ENCODE measurements at regions not wholly inside any gene's neighbourhood (a gene's known extent, or its start where the extent isn't known, plus 50 kb on each side); places are given as distances from the start of the nearest gene placed in this dataset.

DNA sequence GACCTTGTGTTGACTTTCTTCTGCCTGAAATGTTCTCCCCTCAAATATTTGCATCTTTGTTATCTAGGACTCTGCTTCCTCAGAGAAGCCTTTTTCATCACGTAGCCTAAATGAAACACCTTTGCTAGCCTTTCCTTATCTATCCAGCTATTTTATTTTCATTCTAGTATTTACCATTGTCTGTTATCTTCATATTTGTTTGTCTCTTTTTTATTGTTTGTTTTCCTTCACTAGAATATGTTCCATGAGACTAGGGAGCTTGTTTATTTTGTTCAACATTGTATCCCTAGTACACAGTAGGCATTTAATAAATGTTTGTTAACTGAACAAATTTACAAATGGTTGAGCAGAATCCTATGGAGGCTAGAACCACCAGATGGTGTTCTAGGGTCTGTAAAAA is 178.0 kb downstream of the NPR3 start:
- H3K36me3 ChIP-seq (replicated peaks in 1 of 2; ENCODE audit: control insufficient read depth in 1 of 2, insufficient read depth in 2 of 2, low read length in 2 of 2): no peaks in the 10 kb centered on the region
- H4K20me1 ChIP-seq (ENCODE audit: insufficient read depth, low read length): no peaks in the 10 kb centered on the region
- no peak overlapping the region for H3K9ac ChIP-seq (ENCODE audit: insufficient read depth, low read depth, low read length)
- H3K4me2 ChIP-seq (ENCODE audit: low read depth, low read length): no peak overlapping the region
- BruUV-seq (replicated peaks): no TSS peak
- no peaks in the 10 kb centered on the region for H3K9me3 ChIP-seq (ENCODE audit: low read length)
- 5% methylated on average over 1 of the region's 1 CpG for WGBS (ENCODE audit: low lambda C conversion rate)
- H3K4me3 ChIP-seq (replicated peaks in 1 of 3; ENCODE audit: insufficient read depth in 1 of 3, low read depth in 2 of 3, low read length in 3 of 3): no peak overlapping the region
- FAIRE-seq (no peak), ATAC-seq (no peak), DNase-seq (ENCODE audit: low spot score) (no peak)
- ChIA-PET CTCF (ENCODE audit: low intra/inter-chr PET ratio, low total read pairs) (no interaction called here), POLR2A (no interaction called here)
- no peaks in the 10 kb centered on the region for H3K27me3 ChIP-seq (ENCODE audit: control insufficient read depth in 1 of 2, insufficient read depth in 2 of 2, low read length in 2 of 2)
- in situ Hi-C loops (cut with HindIII; ENCODE audit: extremely low pct_ligation_motif_present, low pct_unique_long_range_greater_than_20kb) (no loop called here), intact Hi-C loops (cut with micrococcal nuclease; ENCODE audit: unreplicated experiment) (no loop called here)
- no peaks in the 10 kb centered on the region for H3K79me2 ChIP-seq (ENCODE audit: insufficient read depth, low read length)
- no peak overlapping the region for H2AFZ ChIP-seq (ENCODE audit: low read length)
- H3K4me1 ChIP-seq (ENCODE audit: insufficient read depth, low read length): no peaks in the 10 kb centered on the region
- no peak overlapping the region for H3K27ac ChIP-seq (ENCODE audit: extremely low read length, insufficient read depth, low read length)
- TF ChIP-seq, protein P1, sequence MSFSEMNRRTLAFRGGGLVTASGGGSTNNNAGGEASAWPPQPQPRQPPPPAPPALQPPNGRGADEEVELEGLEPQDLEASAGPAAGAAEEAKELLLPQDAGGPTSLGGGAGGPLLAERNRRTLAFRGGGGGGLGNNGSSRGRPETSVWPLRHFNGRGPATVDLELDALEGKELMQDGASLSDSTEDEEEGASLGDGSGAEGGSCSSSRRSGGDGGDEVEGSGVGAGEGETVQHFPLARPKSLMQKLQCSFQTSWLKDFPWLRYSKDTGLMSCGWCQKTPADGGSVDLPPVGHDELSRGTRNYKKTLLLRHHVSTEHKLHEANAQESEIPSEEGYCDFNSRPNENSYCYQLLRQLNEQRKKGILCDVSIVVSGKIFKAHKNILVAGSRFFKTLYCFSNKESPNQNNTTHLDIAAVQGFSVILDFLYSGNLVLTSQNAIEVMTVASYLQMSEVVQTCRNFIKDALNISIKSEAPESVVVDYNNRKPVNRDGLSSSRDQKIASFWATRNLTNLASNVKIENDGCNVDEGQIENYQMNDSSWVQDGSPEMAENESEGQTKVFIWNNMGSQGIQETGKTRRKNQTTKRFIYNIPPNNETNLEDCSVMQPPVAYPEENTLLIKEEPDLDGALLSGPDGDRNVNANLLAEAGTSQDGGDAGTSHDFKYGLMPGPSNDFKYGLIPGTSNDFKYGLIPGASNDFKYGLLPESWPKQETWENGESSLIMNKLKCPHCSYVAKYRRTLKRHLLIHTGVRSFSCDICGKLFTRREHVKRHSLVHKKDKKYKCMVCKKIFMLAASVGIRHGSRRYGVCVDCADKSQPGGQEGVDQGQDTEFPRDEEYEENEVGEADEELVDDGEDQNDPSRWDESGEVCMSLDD (CRISPR knock-in tag; IDR thresholded peaks at IDR 0.05; ENCODE audit: borderline replicate concordance): no peak
- TF ChIP-seq E2F2 (CRISPR knock-in tag; IDR thresholded peaks at IDR 0.05; ENCODE audit: borderline replicate concordance) (no peak), RFX3 (CRISPR knock-in tag; IDR thresholded peaks at IDR 0.05) (no peak), SOX5 (CRISPR knock-in tag; IDR thresholded peaks at IDR 0.05; ENCODE audit: borderline replicate concordance) (no peak), PTBP1 (IDR thresholded peaks at IDR 0.05; ENCODE audit: low read depth, low read length, poor library complexity, severe bottlenecking) (no peak), POGK (CRISPR knock-in tag; conservative IDR thresholded peaks at IDR 0.05) (no peak), NFATC3 (CRISPR knock-in tag; IDR thresholded peaks at IDR 0.05) (no peak), HHEX (CRISPR knock-in tag; IDR thresholded peaks at IDR 0.05) (no peak), ZFYVE20 (CRISPR knock-in tag; IDR thresholded peaks at IDR 0.05; ENCODE audit: borderline replicate concordance, low read depth) (no peak), CREB1 (IDR thresholded peaks at IDR 0.05) (no peak), CREB1 (CRISPR knock-in tag; IDR thresholded peaks at IDR 0.05) (no peak), ZNF20 (CRISPR knock-in tag; IDR thresholded peaks at IDR 0.05) (no peak), ZNF615 (CRISPR knock-in tag; IDR thresholded peaks at IDR 0.05; ENCODE audit: borderline replicate concordance) (no peak), BCLAF1 (IDR thresholded peaks at IDR 0.05) (no peak), ZSCAN20 (CRISPR knock-in tag; IDR thresholded peaks at IDR 0.05; ENCODE audit: borderline replicate concordance) (no peak), PAWR (CRISPR knock-in tag; IDR thresholded peaks at IDR 0.05; ENCODE audit: borderline replicate concordance) (no peak), ZNF367 (CRISPR knock-in tag; IDR thresholded peaks at IDR 0.05; ENCODE audit: borderline replicate concordance) (no peak)
- TF ChIP-seq, protein P2, sequence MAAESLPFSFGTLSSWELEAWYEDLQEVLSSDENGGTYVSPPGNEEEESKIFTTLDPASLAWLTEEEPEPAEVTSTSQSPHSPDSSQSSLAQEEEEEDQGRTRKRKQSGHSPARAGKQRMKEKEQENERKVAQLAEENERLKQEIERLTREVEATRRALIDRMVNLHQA (CRISPR knock-in tag; IDR thresholded peaks at IDR 0.05): no peak
